Activated CD8-positive, alpha-beta T cell treated with anti-CD3 and anti-CD28 coated beads for 36 hours (primary cell): ENCODE measurements at regions not wholly inside any gene's neighbourhood (a gene's known extent, or its start where the extent isn't known, plus 50 kb on each side); places are given as distances from the start of the nearest gene placed in this dataset.

Experiments
- ATAC-seq: fragments of 200-7000 bp; cut with Tn5 transposase; one replicate; pipeline ENCODE4 v1.10.0; 2021; ENCODE audit warnings: mild to moderate bottlenecking, moderate library complexity
- CTCF ChIA-PET: fragments of 350-600 bp; sonication (Branson Sonifier 250); formaldehyde crosslinking; loops from one replicate; lab custom pipeline; 2021; ENCODE audit warnings: antibody characterized with exemption; lab: Charles Lee
- POLR2A ChIA-PET: fragments of 350-600 bp; sonication (Branson Sonifier 250); formaldehyde crosslinking; loops from one replicate; lab custom pipeline; 2021; ENCODE audit warnings: antibody characterized with exemption; lab: Charles Lee
- DNase-seq: peaks from one replicate; pipeline ENCODE4 v3.0.0-alpha.2; 2020
- H3K27ac Mint-ChIP-seq: one replicate; pipeline ENCODE4 v1.8.0; 2021; ENCODE audit warnings: mild to moderate bottlenecking, mixed read lengths
- H3K27me3 Mint-ChIP-seq: one replicate; pipeline ENCODE4 v1.8.0; 2021; ENCODE audit warnings: mixed read lengths
- H3K36me3 Mint-ChIP-seq: one replicate; pipeline ENCODE4 v1.8.0; 2021; ENCODE audit warnings: low read depth, mixed read lengths
- H3K4me1 Mint-ChIP-seq: one replicate; pipeline ENCODE4 v1.8.0; 2021; ENCODE audit warnings: low read depth, mixed read lengths
- H3K4me3 Mint-ChIP-seq: one replicate; pipeline ENCODE4 v1.8.0; 2021; ENCODE audit warnings: mild to moderate bottlenecking, moderate library complexity, mixed read lengths
- H3K9me3 Mint-ChIP-seq: one replicate; pipeline ENCODE4 v1.8.0; 2021; ENCODE audit warnings: mixed read lengths
- CTCF ChIP-seq: fragments of 200-600 bp; IDR thresholded peaks from one replicate; pipeline ENCODE4 v1.8.0; 2022; ENCODE audit warnings: antibody characterized with exemption, mild to moderate bottlenecking
- intact Hi-C: fragments of 100-400 bp; cut with micrococcal nuclease; formaldehyde crosslinking; loops from one replicate; pipeline ENCODE4 v1.10.0; 2022

- ChIA-PET POLR2A (no interaction called here), CTCF (no interaction called here)
- TF ChIP-seq CTCF = no peak
- H3K27ac Mint-ChIP-seq = no peak overlapping the region
- no peaks in the 10 kb centered on the region for H3K27me3 Mint-ChIP-seq
- H3K4me1 Mint-ChIP-seq = no peaks in the 10 kb centered on the region
- intact Hi-C loops = no loop called here
- H3K4me3 Mint-ChIP-seq = no peak overlapping the region
- ATAC-seq = no peak
- H3K36me3 Mint-ChIP-seq = no peaks in the 10 kb centered on the region
- no peaks in the 10 kb centered on the region for H3K9me3 Mint-ChIP-seq
- DNase-seq = no peak
These were observed 56.3 kb upstream of the ZNF92 start for GRCh38 chr7:65317372-65317771.

- no peak for DNase-seq
- intact Hi-C loops = no loop called here
- CTCF ChIA-PET = no interaction called here
- no peak for ATAC-seq
- Mint-ChIP-seq H3K9me3 (no peaks in the 10 kb centered on the region), H3K27ac (no peak overlapping the region), H3K36me3 (no peaks in the 10 kb centered on the region), H3K4me3 (no peak overlapping the region), H3K27me3 (peaks cover 4% of the 10 kb centered on the region), H3K4me1 (no peaks in the 10 kb centered on the region)
- POLR2A ChIA-PET = no interaction called here
- no peak for TF ChIP-seq CTCF
These were observed 62.9 kb upstream of the ZNF92 start for GRCh38 chr7:65310761-65311160.

GRCh38 chr7:65308300-65308678 is 65.4 kb upstream of the ZNF92 start:
- ChIA-PET CTCF (interaction anchor here (0.6 to 4.2 kb wide), 16 partner anchors 8 to 753 kb away, joined by 3 to 54 read pairs (median 4); no protein-coding TSS in a partner anchor), POLR2A (no interaction called here)
- Mint-ChIP-seq H3K4me1 (no peaks in the 10 kb centered on the region), H3K4me3 (no peak overlapping the region), H3K9me3 (no peaks in the 10 kb centered on the region), H3K27ac (no peak overlapping the region), H3K27me3 (peaks cover 10% of the 10 kb centered on the region), H3K36me3 (no peaks in the 10 kb centered on the region)
- intact Hi-C loops = loop anchor here (10.0 kb wide), 1 partner anchor 93 kb away; no protein-coding TSS in a partner anchor
- no peak for DNase-seq
- TF ChIP-seq CTCF = no peak
- no peak for ATAC-seq

GRCh38 chr7:65307651-65308299 is 65.9 kb upstream of the ZNF92 start:
- H3K9me3 Mint-ChIP-seq = no peaks in the 10 kb centered on the region
- intact Hi-C loops = loop anchor here (2.0 to 10.0 kb wide), 2 partner anchors 93 to 357 kb away; no protein-coding TSS in a partner anchor
- TF ChIP-seq CTCF = peak; percentile 72
- H3K27ac Mint-ChIP-seq = no peak overlapping the region
- DNase-seq = peak; percentile 60
- CTCF ChIA-PET = interaction anchor here (0.6 to 4.2 kb wide), 28 partner anchors 8 to 752 kb away, joined by 3 to 54 read pairs (median 4); no protein-coding TSS in a partner anchor
- H3K36me3 Mint-ChIP-seq = no peaks in the 10 kb centered on the region
- no peak for ATAC-seq
- H3K27me3 Mint-ChIP-seq = peaks cover 10% of the 10 kb centered on the region
- POLR2A ChIA-PET = interaction anchor here (0.8 kb wide), 1 partner anchor 53 kb away, joined by 3 read pairs; no protein-coding TSS in a partner anchor
- no peak overlapping the region for H3K4me3 Mint-ChIP-seq
- H3K4me1 Mint-ChIP-seq = no peaks in the 10 kb centered on the region

- POLR2A ChIA-PET = no interaction called here
- H3K4me1 Mint-ChIP-seq = no peaks in the 10 kb centered on the region
- intact Hi-C loops = loop anchor here (10.0 kb wide), 1 partner anchor 89 kb away; no protein-coding TSS in a partner anchor
These were observed 69.5 kb upstream of the ZNF92 start for GRCh38 chr7:65304175-65304574.

More at GRCh38 chr7:65304175-65304574, 69.5 kb upstream of the ZNF92 start:
- H3K9me3 Mint-ChIP-seq = no peaks in the 10 kb centered on the region
- ATAC-seq (no peak), DNase-seq (no peak)
- CTCF ChIA-PET = interaction anchor here (1.6 to 1.8 kb wide), 2 partner anchors 87 to 353 kb away, joined by 4 to 6 read pairs; no protein-coding TSS in a partner anchor
- no peak for TF ChIP-seq CTCF
- H3K27me3 Mint-ChIP-seq = peaks cover 13% of the 10 kb centered on the region
- no peaks in the 10 kb centered on the region for H3K36me3 Mint-ChIP-seq
- no peak overlapping the region for H3K4me3 Mint-ChIP-seq
- no peak overlapping the region for H3K27ac Mint-ChIP-seq
